ENCODE measurements at regions not wholly inside any gene's neighbourhood (a gene's known extent, or its start where the extent isn't known, plus 50 kb on each side); places are given as distances from the start of the nearest gene placed in this dataset.

DNA sequence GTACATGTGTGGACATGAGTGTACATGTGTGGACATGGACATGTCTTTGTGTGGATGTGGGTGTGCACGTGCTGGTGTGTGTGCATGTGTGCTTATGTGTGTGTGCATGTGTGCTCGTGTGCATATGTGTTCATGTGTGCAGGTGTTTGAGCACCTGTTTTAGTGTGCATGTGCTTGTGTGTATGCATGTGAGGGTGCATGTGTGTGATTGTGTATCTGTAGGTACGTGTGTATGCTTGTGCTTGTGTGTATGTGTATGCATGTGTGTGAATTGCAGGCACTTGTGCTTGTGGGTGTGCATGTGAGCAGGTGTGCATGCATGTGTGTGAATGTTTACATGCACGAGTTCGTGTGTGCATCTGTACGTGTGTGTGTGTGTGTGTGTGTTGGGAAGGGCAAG, 300.6 kb upstream of the EEF2KMT start:
- TF ChIP-seq, protein P1, sequence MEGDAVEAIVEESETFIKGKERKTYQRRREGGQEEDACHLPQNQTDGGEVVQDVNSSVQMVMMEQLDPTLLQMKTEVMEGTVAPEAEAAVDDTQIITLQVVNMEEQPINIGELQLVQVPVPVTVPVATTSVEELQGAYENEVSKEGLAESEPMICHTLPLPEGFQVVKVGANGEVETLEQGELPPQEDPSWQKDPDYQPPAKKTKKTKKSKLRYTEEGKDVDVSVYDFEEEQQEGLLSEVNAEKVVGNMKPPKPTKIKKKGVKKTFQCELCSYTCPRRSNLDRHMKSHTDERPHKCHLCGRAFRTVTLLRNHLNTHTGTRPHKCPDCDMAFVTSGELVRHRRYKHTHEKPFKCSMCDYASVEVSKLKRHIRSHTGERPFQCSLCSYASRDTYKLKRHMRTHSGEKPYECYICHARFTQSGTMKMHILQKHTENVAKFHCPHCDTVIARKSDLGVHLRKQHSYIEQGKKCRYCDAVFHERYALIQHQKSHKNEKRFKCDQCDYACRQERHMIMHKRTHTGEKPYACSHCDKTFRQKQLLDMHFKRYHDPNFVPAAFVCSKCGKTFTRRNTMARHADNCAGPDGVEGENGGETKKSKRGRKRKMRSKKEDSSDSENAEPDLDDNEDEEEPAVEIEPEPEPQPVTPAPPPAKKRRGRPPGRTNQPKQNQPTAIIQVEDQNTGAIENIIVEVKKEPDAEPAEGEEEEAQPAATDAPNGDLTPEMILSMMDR (IDR thresholded peaks at IDR 0.05): no peak
- TF ChIP-seq POLR2A (IDR thresholded peaks at IDR 0.05): no peak
